ENCODE measurements at regions not wholly inside any gene's neighbourhood (a gene's known extent, or its start where the extent isn't known, plus 50 kb on each side); places are given as distances from the start of the nearest gene placed in this dataset.

GRCh38 chr1:96346719-96347118 lies 374.9 kb upstream of the PTBP2 start:
- TF ChIP-seq POLR2A (IDR thresholded peaks at IDR 0.05; ENCODE audit: low read depth, low read length) (no peak), POLR2AphosphoS5 (IDR thresholded peaks at IDR 0.05; ENCODE audit: low read depth, low read length) (no peak)

All from GM12892 (cell line).